Pancreas (tissue), 10 donors: ENCODE measurements at regions not wholly inside any gene's neighbourhood (a gene's known extent, or its start where the extent isn't known, plus 50 kb on each side); places are given as distances from the start of the nearest gene placed in this dataset.

Experiments
- ATAC-seq, 4 donors: fragments of 200-7000 bp; cut with Tn5 transposase; one replicate each; pipeline versions ENCODE4 v1.8.0 to v1.9.1; 2020; ENCODE audit warnings: mild to moderate bottlenecking in 4 of 4, moderate library complexity in 4 of 4
- DNase-seq, 6 donors: peaks; one replicate each; pipeline ENCODE4 v3.0.0-alpha.2; 2020
- FAIRE-seq: peaks from 2 replicates; lab custom pipeline; 2012; peaks lifted over from hg19 to GRCh38; lab: Jason Lieb, UNC
- H3K27ac ChIP-seq, 4 donors: fragments of 200-600 bp; sonication (generic); 1 replicate in 3 of 4; 2 replicates in 1 of 4; pipeline versions ENCODE4 v1.5.0 to v1.8.0; 2020
- H3K27me3 ChIP-seq, 4 donors: fragments of 200-600 bp; one replicate each; pipeline ENCODE4 v1.8.0; 2021
- H3K36me3 ChIP-seq, 3 donors: fragments of 200-600 bp; sonication (generic) in 1 of 3; one replicate each; pipeline versions ENCODE4 v1.5.0 to v1.8.0; 2020 to 2021
- H3K4me1 ChIP-seq, 3 donors: fragments of 200-600 bp; one replicate each; pipeline ENCODE4 v1.8.0; 2021
- H3K4me3 ChIP-seq, 4 donors: fragments of 200-600 bp; sonication (generic) in 2 of 4; one replicate each; pipeline versions ENCODE4 v1.5.0 to v1.8.0; 2020 to 2021
- H3K9me3 ChIP-seq, 4 donors: fragments of 200-600 bp; one replicate each; pipeline ENCODE4 v1.8.0; 2021
- CTCF ChIP-seq, 4 donors: fragments of 200-600 bp; sonication (generic) in 3 of 4; IDR thresholded peaks; one replicate each; pipeline versions ENCODE4 v1.5.0 to v1.8.0; 2021; ENCODE audit warnings: antibody characterized with exemption in 4 of 4
- WGBS, 2 donors: extraction: QIAGEN DNeasy Blood & Tissue Kit; methylation state at CpG; one replicate each; pipeline ENCODE4 v1.1.7; 2013; 5-methylcytosine and 5-hydroxymethylcytosine counted together
- intact Hi-C, 3 donors: fragments of 100-400 bp; cut with DNase I; formaldehyde crosslinking; loops; one replicate each; pipeline versions ENCODE4 v1.11.1 to v1.14.2; 2022
- donor health status: healthy with polysubstance abuse.
- donor health status: DM: no; HTN: no; CAD: no; lungs with moderate emphysema.
- donor health status: DM: no; HTN: no; CAD: no.
- donor health status: control.
- donor health status: control.
- donor health status: Bipolar disorder and iron deficiency.
- donor health status: DM: yes; HTN: yes; CAD: no.
- donor health status: DM: no; HTN: no; CAD: no.
- donor health status: DM: no; HTN: no; CAD: no.
- donor health status: DM: yes; HTN: yes; CAD: no.

- ATAC-seq, result peak in 3 of 4 donors; percentile 41 to 59 (median 52)
- TF ChIP-seq CTCF (IDR thresholded peaks at IDR 0.05), result no peak
- Histone ChIP-seq H3K9me3 (no peaks in the 10 kb centered on the region), H3K36me3 (no peaks in the 10 kb centered on the region), H3K27ac (no peak overlapping the region), H3K27me3 (no peaks in the 10 kb centered on the region), H3K4me3 (no peak overlapping the region), H3K4me1 (no peaks in the 10 kb centered on the region)
- intact Hi-C loops, result no loop called here
- DNase-seq, result peak in 1 of 6 donors; percentile 15
- 58 to 67% methylated on average over 4 of the region's 4 CpGs for WGBS, 2 donors
- FAIRE-seq, result no peak
These were observed 1370.7 kb upstream of the TMEM132C start for GRCh38 chr12:126895951-126896913.

- FAIRE-seq, result no peak
- no peak for ATAC-seq
- Histone ChIP-seq H3K36me3 (no peaks in the 10 kb centered on the region), H3K4me3 (no peak overlapping the region), H3K27ac (no peak overlapping the region), H3K27me3 (no peaks in the 10 kb centered on the region), H3K9me3 (no peaks in the 10 kb centered on the region), H3K4me1 (no peaks in the 10 kb centered on the region)
- TF ChIP-seq CTCF (IDR thresholded peaks at IDR 0.05), result no peak
- intact Hi-C loops, result no loop called here
- 66 to 71% methylated on average over 1 of the region's 1 CpG for WGBS, 2 donors
- DNase-seq, result no peak
These were observed 1369.9 kb upstream of the TMEM132C start for GRCh38 chr12:126897102-126897501.

GRCh38 chr12:126897778-126898177 is 1369.2 kb upstream of the TMEM132C start:
- Histone ChIP-seq H3K27me3 (no peaks in the 10 kb centered on the region), H3K4me3 (no peak overlapping the region)
- no peak for FAIRE-seq

GRCh38 chr12:126898562-126898961 is 1368.4 kb upstream of the TMEM132C start:
- H3K27me3 ChIP-seq, result no peaks in the 10 kb centered on the region
- H3K36me3 ChIP-seq, result no peaks in the 10 kb centered on the region
- no peak for DNase-seq
- H3K4me1 ChIP-seq, result no peaks in the 10 kb centered on the region
- H3K9me3 ChIP-seq, result no peaks in the 10 kb centered on the region
- no peak overlapping the region for H3K4me3 ChIP-seq
- FAIRE-seq, result no peak
- 73 to 84% methylated on average over 4 of the region's 4 CpGs for WGBS, 2 donors
- intact Hi-C loops, result no loop called here
- no peak overlapping the region for H3K27ac ChIP-seq
- ATAC-seq, result no peak
- no peak for TF ChIP-seq CTCF (IDR thresholded peaks at IDR 0.05)

More at GRCh38 chr12:126897778-126898177, 1369.2 kb upstream of the TMEM132C start:
- intact Hi-C loops, result no loop called here
- 76 to 85% methylated on average over 5 of the region's 5 CpGs for WGBS, 2 donors
- H3K27ac ChIP-seq, result no peak overlapping the region
- no peak for TF ChIP-seq CTCF (IDR thresholded peaks at IDR 0.05)
- no peaks in the 10 kb centered on the region for H3K36me3 ChIP-seq
- H3K4me1 ChIP-seq, result no peaks in the 10 kb centered on the region
- no peak for DNase-seq
- ATAC-seq, result no peak
- no peaks in the 10 kb centered on the region for H3K9me3 ChIP-seq
